GM12874 (cell line): ENCODE measurements at regions not wholly inside any gene's neighbourhood (a gene's known extent, or its start where the extent isn't known, plus 50 kb on each side); places are given as distances from the start of the nearest gene placed in this dataset.
A peak's percentile ranks its signal among the peaks of the same experiment; 100 is the strongest.

Experiments used
- CTCF ChIP-seq: IDR thresholded peaks from 2 replicates; pipeline ENCODE4 v1.5.1; 2011; ENCODE audit warnings: low read depth, mild to moderate bottlenecking, control low read depth, low read length, moderate library complexity; ENCODE audit not compliant: insufficient read depth

- TF ChIP-seq CTCF, result no peak
These were observed 68.4 kb upstream of the SSBP3 start for GRCh38 chr1:54474310-54475251.

- no peak for TF ChIP-seq CTCF
These were observed 65.4 kb upstream of the SSBP3 start for GRCh38 chr1:54471588-54471987.

- peak; percentile 28; the same call in 1 of the 2 replicates for TF ChIP-seq CTCF
These were observed 62.3 kb upstream of the SSBP3 start for GRCh38 chr1:54468288-54469084.

- no peak for TF ChIP-seq CTCF
These were observed 59.2 kb upstream of the SSBP3 start for GRCh38 chr1:54465351-54465811.

DNA sequence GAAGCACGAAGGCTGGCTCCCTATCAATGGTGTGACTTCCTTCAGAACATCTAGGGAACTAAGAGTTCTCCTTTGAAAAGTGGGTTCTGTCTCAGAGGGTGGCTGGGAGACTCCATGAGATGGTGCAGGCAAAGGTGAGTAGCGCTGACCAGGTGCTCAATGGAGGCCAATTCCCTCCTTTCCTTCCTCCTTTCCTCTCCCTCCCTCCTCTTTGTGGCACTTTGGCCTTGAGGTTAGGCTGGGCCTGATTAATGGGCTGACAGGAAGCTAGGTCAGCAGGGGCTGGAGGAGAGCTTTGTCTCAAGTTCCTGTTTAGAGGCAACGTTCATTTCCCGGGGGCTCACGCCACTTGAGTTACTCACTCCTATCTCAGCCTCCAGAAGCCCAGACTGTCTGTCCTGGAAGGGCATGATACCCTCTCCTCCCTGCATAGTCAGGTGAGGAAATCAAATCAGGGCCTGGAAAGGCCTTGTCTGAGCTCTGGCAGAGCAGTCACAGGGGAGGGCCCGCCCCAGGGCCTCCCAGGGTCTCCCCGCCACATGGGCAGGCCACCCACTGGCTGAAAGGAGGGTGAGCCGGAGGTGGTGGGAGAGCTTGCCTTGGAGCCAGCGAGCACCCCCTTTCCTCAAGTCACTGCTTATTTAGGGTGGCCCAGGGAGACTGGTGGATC is 58.4 kb upstream of the SSBP3 start:
- TF ChIP-seq CTCF, result no peak

GRCh38 chr1:54464031-54464476 is 57.9 kb upstream of the SSBP3 start:
- TF ChIP-seq CTCF, result no peak
